HepG2 (cell line): ENCODE measurements at regions not wholly inside any gene's neighbourhood (a gene's known extent, or its start where the extent isn't known, plus 50 kb on each side); places are given as distances from the start of the nearest gene placed in this dataset.

ENCODE experiments used
- ATAC-seq: fragments of 200-7000 bp; cut with Tn5 transposase; 3 replicates; pipeline ENCODE4 v1.9.1; 2020; ENCODE audit warnings: mild to moderate bottlenecking, moderate library complexity
- BruUV-seq: library from RNA; stranded (reverse); fragments of 400-500 nt; replicated peaks from 2 replicates; lab custom pipeline; 2021; lab: Mats Ljungman, UMichigan
- CTCF ChIA-PET: fragments of 300-600 bp; formaldehyde crosslinking; extraction: SDS; loops from one replicate; lab custom pipeline; 2021; ENCODE audit warnings: low total read pairs, inconsistent platforms, low intra/inter-chr PET ratio; lab: Yijun Ruan, JAX
- POLR2A ChIA-PET: fragments of 350-600 bp; sonication (Branson Sonifier 250); formaldehyde crosslinking; loops from one replicate; lab custom pipeline; 2020; ENCODE audit warnings: antibody characterized with exemption, inconsistent platforms; lab: Yijun Ruan, JAX
- DNase-seq: peaks from one replicate; pipeline ENCODE4 v3.0.0-alpha.2; 2015; ENCODE audit warnings: low spot score
- FAIRE-seq: peaks from 3 replicates; lab custom pipeline; 2011; peaks lifted over from hg19 to GRCh38; lab: Jason Lieb, UNC
- H2AFZ ChIP-seq: one replicate; pipeline ENCODE4 v1.6.1; 2011; ENCODE audit warnings: low read length, inconsistent platforms
- H3K27ac ChIP-seq: fragments of 300-600 bp; 3 replicates; pipeline ENCODE4 v1.8.0; 2011; ENCODE audit warnings: mixed run types, mild to moderate bottlenecking, mixed read lengths, low read length, inconsistent platforms; ENCODE audit not compliant: insufficient read depth; ENCODE audit errors: extremely low read length
- H3K27me3 ChIP-seq, 2 experiments: fragments of 200-600 bp in 1 of 2; 2 replicates in 1 of 2; 3 replicates in 1 of 2; pipeline versions ENCODE4 v1.6.0 to v1.8.0; 2011; ENCODE audit warnings: low read length in 2 of 2, mild to moderate bottlenecking in 2 of 2, moderate library complexity in 2 of 2, inconsistent platforms in 1 of 2; ENCODE audit not compliant: insufficient read depth in 2 of 2, control insufficient read depth in 1 of 2
- H3K36me3 ChIP-seq, 2 experiments: fragments of 200-600 bp in 1 of 2; replicated peaks in 1 of 2; 2 replicates in 1 of 2; 3 replicates in 1 of 2; pipeline versions ENCODE4 v1.5.1 to v1.8.0; 2011; ENCODE audit warnings: low read length in 2 of 2, inconsistent platforms in 1 of 2; ENCODE audit not compliant: insufficient read depth in 2 of 2, control insufficient read depth in 1 of 2
- H3K4me1 ChIP-seq: 2 replicates; pipeline ENCODE4 v1.5.1; 2012; ENCODE audit warnings: low read length, inconsistent platforms; ENCODE audit not compliant: insufficient read depth
- H3K4me2 ChIP-seq: 2 replicates; pipeline ENCODE4 v1.6.0; 2011; ENCODE audit warnings: low read depth, low read length, inconsistent platforms
- H3K4me3 ChIP-seq, 3 experiments: fragments of 200-600 bp in 1 of 3; sonication (generic), shearing (Covaris generic) in 1 of 3; replicated peaks in 1 of 3; 2 replicates each; pipeline ENCODE4 v1.5.1; 2011 to 2016; ENCODE audit warnings: low read length in 3 of 3, inconsistent platforms in 2 of 3, low read depth in 2 of 3, mild to moderate bottlenecking in 2 of 3, control low read depth in 1 of 3, mixed read lengths in 1 of 3; ENCODE audit not compliant: insufficient read depth in 1 of 3
- H3K79me2 ChIP-seq: one replicate; pipeline ENCODE4 v1.6.1; 2011; ENCODE audit warnings: low read length, inconsistent platforms; ENCODE audit not compliant: insufficient read depth
- H3K9ac ChIP-seq: 2 replicates; pipeline ENCODE4 v1.6.0; 2011; ENCODE audit warnings: mild to moderate bottlenecking, low read depth, low read length, inconsistent platforms; ENCODE audit not compliant: insufficient read depth
- H3K9me3 ChIP-seq: 2 replicates; pipeline ENCODE4 v1.5.1; 2012; ENCODE audit warnings: mild to moderate bottlenecking, low read length
- H4K20me1 ChIP-seq: 2 replicates; pipeline ENCODE4 v1.6.0; 2011; ENCODE audit warnings: inconsistent platforms, mild to moderate bottlenecking, low read length, moderate library complexity; ENCODE audit not compliant: insufficient read depth
- MIER2 ChIP-seq: IDR thresholded peaks from 2 replicates; pipeline ENCODE4 v1.6.1; 2016; ENCODE audit warnings: missing biosample characterization, missing genetic modification reagents
- ZNF20 ChIP-seq: sonication (generic); formaldehyde crosslinking; IDR thresholded peaks from 2 replicates; pipeline ENCODE4 v1.4.0; 2020; ENCODE audit warnings: mild to moderate bottlenecking, moderate library complexity, missing genetic modification reagents
- WGBS: methylation state at CpG from one replicate; pipeline ENCODE4 v1.1.6; 2017; ENCODE audit warnings: low lambda C conversion rate; 5-methylcytosine and 5-hydroxymethylcytosine counted together
- in situ Hi-C: cut with HindIII; loops from 2 replicates; pipeline ENCODE4 v1.10.0; 2017; ENCODE audit warnings: low pct_unique_long_range_greater_than_20kb; ENCODE audit not compliant: extremely low pct_ligation_motif_present
- intact Hi-C: fragments of 100-400 bp; cut with micrococcal nuclease; formaldehyde crosslinking; loops from one replicate; pipeline ENCODE4 v1.10.0; 2022; ENCODE audit not compliant: unreplicated experiment
- TF ChIP-seq, protein P1 (sequence below), 2 experiments: IDR thresholded peaks; 2 replicates each; pipeline ENCODE4 v1.6.1; 2011 to 2012; ENCODE audit warnings: low read length in 2 of 2, borderline replicate concordance in 1 of 2, low read depth in 1 of 2, mild to moderate bottlenecking in 1 of 2, moderate library complexity in 1 of 2
- TF ChIP-seq, protein P2 (sequence below): sonication (generic); formaldehyde crosslinking; IDR thresholded peaks from 2 replicates; pipeline ENCODE4 v1.4.0; 2020; ENCODE audit warnings: missing genetic modification reagents

DNA sequence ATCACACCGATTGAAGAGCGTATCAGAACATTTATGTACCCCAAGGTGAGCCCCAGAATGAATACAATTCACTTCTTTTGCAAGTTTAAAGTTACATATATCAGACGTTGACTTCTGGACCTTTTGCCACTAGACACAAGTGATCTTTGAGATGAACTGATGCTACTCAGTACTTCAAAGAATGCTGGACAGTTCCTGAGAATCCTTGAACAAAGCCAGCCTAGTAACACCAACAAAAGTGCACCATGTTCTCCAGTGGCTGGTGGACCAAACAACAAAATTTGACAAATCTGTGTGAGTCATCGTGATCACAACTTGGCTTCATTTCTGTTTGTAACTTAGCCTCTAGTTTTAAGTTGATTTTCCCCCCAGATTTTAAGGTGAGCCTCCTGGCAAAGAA is 355.7 kb downstream of the SOX2 start:
- BruUV-seq, result no TSS peak
- Histone ChIP-seq H3K36me3 (no peaks in the 10 kb centered on the region), H3K79me2 (no peaks in the 10 kb centered on the region), H4K20me1 (no peaks in the 10 kb centered on the region), H3K27me3 (no peaks in the 10 kb centered on the region), H3K4me3 (no peak overlapping the region), H3K4me1 (no peaks in the 10 kb centered on the region), H3K27ac (no peak overlapping the region), H3K9me3 (no peaks in the 10 kb centered on the region), H3K4me2 (no peak overlapping the region), H3K9ac (no peak overlapping the region), H2AFZ (no peak overlapping the region)
- intact Hi-C loops, result no loop called here
- ATAC-seq (no peak), FAIRE-seq (no peak), DNase-seq (no peak)
- 8% methylated on average over 4 of the region's 4 CpGs for WGBS
- CTCF ChIA-PET, result no interaction called here
- in situ Hi-C loops, result no loop called here
- POLR2A ChIA-PET, result no interaction called here
- TF ChIP-seq ZNF20 (CRISPR knock-in tag) (no peak), MIER2 (CRISPR knock-in tag) (0 out of 2 replicates have a peak, but pooled peaks have one; percentile 57)
- TF ChIP-seq, protein P1, sequence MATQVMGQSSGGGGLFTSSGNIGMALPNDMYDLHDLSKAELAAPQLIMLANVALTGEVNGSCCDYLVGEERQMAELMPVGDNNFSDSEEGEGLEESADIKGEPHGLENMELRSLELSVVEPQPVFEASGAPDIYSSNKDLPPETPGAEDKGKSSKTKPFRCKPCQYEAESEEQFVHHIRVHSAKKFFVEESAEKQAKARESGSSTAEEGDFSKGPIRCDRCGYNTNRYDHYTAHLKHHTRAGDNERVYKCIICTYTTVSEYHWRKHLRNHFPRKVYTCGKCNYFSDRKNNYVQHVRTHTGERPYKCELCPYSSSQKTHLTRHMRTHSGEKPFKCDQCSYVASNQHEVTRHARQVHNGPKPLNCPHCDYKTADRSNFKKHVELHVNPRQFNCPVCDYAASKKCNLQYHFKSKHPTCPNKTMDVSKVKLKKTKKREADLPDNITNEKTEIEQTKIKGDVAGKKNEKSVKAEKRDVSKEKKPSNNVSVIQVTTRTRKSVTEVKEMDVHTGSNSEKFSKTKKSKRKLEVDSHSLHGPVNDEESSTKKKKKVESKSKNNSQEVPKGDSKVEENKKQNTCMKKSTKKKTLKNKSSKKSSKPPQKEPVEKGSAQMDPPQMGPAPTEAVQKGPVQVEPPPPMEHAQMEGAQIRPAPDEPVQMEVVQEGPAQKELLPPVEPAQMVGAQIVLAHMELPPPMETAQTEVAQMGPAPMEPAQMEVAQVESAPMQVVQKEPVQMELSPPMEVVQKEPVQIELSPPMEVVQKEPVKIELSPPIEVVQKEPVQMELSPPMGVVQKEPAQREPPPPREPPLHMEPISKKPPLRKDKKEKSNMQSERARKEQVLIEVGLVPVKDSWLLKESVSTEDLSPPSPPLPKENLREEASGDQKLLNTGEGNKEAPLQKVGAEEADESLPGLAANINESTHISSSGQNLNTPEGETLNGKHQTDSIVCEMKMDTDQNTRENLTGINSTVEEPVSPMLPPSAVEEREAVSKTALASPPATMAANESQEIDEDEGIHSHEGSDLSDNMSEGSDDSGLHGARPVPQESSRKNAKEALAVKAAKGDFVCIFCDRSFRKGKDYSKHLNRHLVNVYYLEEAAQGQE (IDR thresholded peaks at IDR 0.05; ENCODE audit: borderline replicate concordance in 1 of 2, low read depth in 1 of 2, low read length in 2 of 2), result peak in 1 of 2 experiments; percentile 57; a peak in 2 of 4 replicates
- TF ChIP-seq, protein P2, sequence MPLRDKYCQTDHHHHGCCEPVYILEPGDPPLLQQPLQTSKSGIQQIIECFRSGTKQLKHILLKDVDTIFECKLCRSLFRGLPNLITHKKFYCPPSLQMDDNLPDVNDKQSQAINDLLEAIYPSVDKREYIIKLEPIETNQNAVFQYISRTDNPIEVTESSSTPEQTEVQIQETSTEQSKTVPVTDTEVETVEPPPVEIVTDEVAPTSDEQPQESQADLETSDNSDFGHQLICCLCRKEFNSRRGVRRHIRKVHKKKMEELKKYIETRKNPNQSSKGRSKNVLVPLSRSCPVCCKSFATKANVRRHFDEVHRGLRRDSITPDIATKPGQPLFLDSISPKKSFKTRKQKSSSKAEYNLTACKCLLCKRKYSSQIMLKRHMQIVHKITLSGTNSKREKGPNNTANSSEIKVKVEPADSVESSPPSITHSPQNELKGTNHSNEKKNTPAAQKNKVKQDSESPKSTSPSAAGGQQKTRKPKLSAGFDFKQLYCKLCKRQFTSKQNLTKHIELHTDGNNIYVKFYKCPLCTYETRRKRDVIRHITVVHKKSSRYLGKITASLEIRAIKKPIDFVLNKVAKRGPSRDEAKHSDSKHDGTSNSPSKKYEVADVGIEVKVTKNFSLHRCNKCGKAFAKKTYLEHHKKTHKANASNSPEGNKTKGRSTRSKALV, result no peak
